H1 (cell line): ENCODE measurements at regions not wholly inside any gene's neighbourhood (a gene's known extent, or its start where the extent isn't known, plus 50 kb on each side); places are given as distances from the start of the nearest gene placed in this dataset.

ENCODE experiments used
- CTCF ChIA-PET: fragments of 300-600 bp; sonication (Branson Sonifier 250); formaldehyde crosslinking; loops from one replicate; lab custom pipeline; 2021; ENCODE audit not compliant: partially characterized antibody; lab: Charles Lee
- POLR2A ChIA-PET: fragments of 300-600 bp; sonication (Branson Sonifier 250); formaldehyde crosslinking; loops from one replicate; lab custom pipeline; 2021; ENCODE audit warnings: inconsistent platforms; ENCODE audit not compliant: partially characterized antibody; lab: Charles Lee
- DNase-seq, 2 experiments: peaks; one replicate each; pipeline versions ENCODE4 v3.0.0 to v3.0.0-alpha.2; 2010 to 2022; ENCODE audit warnings: low spot score in 2 of 2, low read depth in 1 of 2, mixed read lengths in 1 of 2
- FAIRE-seq: peaks from 2 replicates; lab custom pipeline; 2011; peaks lifted over from hg19 to GRCh38; lab: Jason Lieb, UNC
- H2AFZ ChIP-seq: 2 replicates; pipeline ENCODE4 v1.8.1; 2012; ENCODE audit warnings: low read length, inconsistent platforms
- H2AK5ac ChIP-seq: 2 replicates; pipeline ENCODE4 v1.6.1; 2013; ENCODE audit warnings: low read depth, low read length
- H2BK120ac ChIP-seq: replicated peaks from 2 replicates; pipeline ENCODE3; 2013; ENCODE audit warnings: low read depth, low read length, inconsistent platforms
- H2BK12ac ChIP-seq: 2 replicates; pipeline ENCODE4 v1.6.1; 2013; ENCODE audit warnings: low read depth, low read length
- H2BK15ac ChIP-seq: 2 replicates; pipeline ENCODE4 v1.6.1; 2013; ENCODE audit warnings: low read length
- H2BK20ac ChIP-seq: 2 replicates; pipeline ENCODE4 v1.6.1; 2013; ENCODE audit warnings: low read length
- H2BK5ac ChIP-seq: 2 replicates; pipeline ENCODE4 v1.6.1; 2013; ENCODE audit warnings: low read depth, low read length
- H3K14ac ChIP-seq: 2 replicates; pipeline ENCODE4 v1.6.1; 2013; ENCODE audit warnings: inconsistent platforms; ENCODE audit not compliant: insufficient read length
- H3K18ac ChIP-seq: 2 replicates; pipeline ENCODE4 v1.6.1; 2013; ENCODE audit warnings: low read length; ENCODE audit errors: extremely low read depth
- H3K23ac ChIP-seq: 2 replicates; pipeline ENCODE4 v1.6.1; 2013; ENCODE audit warnings: inconsistent platforms; ENCODE audit not compliant: insufficient read length
- H3K23me2 ChIP-seq: 2 replicates; pipeline ENCODE4 v1.6.1; 2013; ENCODE audit warnings: low read depth, low read length
- H3K27ac ChIP-seq: 2 replicates; pipeline ENCODE4 v1.6.1; 2011; ENCODE audit warnings: low read depth, low read length, inconsistent platforms
- H3K27me3 ChIP-seq, 4 experiments: replicated peaks in 1 of 4; 1 replicate in 1 of 4; 2 replicates in 3 of 4; pipeline versions ENCODE4 v1.6.1 to v1.8.1; 2011 to 2013; ENCODE audit warnings: low read length in 3 of 4, mild to moderate bottlenecking in 3 of 4, inconsistent platforms in 2 of 4, mixed read lengths in 2 of 4, moderate library complexity in 1 of 4; ENCODE audit not compliant: control insufficient read depth in 3 of 4, insufficient read depth in 3 of 4; ENCODE audit errors: extremely low read depth in 1 of 4
- H3K36me3 ChIP-seq, 4 experiments: 2 replicates each; pipeline versions ENCODE4 v1.6.1 to v1.8.1; 2011 to 2013; ENCODE audit warnings: mild to moderate bottlenecking in 4 of 4, low read length in 3 of 4, moderate library complexity in 2 of 4, control low read depth in 1 of 4, inconsistent platforms in 1 of 4; ENCODE audit not compliant: insufficient read depth in 4 of 4, control insufficient read depth in 2 of 4
- H3K4ac ChIP-seq: replicated peaks from 2 replicates; pipeline ENCODE3; 2013; ENCODE audit warnings: low read length, low read depth, mixed read lengths, inconsistent platforms; ENCODE audit not compliant: insufficient read length
- H3K4me1 ChIP-seq, 4 experiments: replicated peaks in 1 of 4; 1 replicate in 1 of 4; 2 replicates in 3 of 4; pipeline versions ENCODE4 v1.6.1 to v1.8.1; 2011 to 2013; ENCODE audit warnings: low read length in 3 of 4, inconsistent platforms in 2 of 4, mixed read lengths in 1 of 4; ENCODE audit not compliant: insufficient read depth in 4 of 4, control insufficient read depth in 3 of 4
- H3K4me2 ChIP-seq, 2 experiments: 2 replicates each; pipeline versions ENCODE4 v1.6.1 to v1.8.1; 2011 to 2013; ENCODE audit warnings: low read depth in 2 of 2, low read length in 2 of 2, control low read depth in 1 of 2, inconsistent platforms in 1 of 2, mild to moderate bottlenecking in 1 of 2; ENCODE audit not compliant: insufficient read depth in 1 of 2
- H3K4me3 ChIP-seq, 4 experiments: fragments of 200-600, 300-600 bp in 1 of 4; sonication (generic), shearing (Covaris generic), sonication (Bioruptor Twin) in 1 of 4; 2 replicates each; pipeline versions ENCODE4 v1.5.1 to v1.8.1; 2011 to 2016; ENCODE audit warnings: low read length in 4 of 4, low read depth in 3 of 4, control low read depth in 2 of 4, inconsistent platforms in 2 of 4, mild to moderate bottlenecking in 2 of 4, mixed read lengths in 1 of 4, moderate library complexity in 1 of 4; ENCODE audit not compliant: insufficient read depth in 2 of 4; ENCODE audit errors: extremely low read depth in 1 of 4
- H3K56ac ChIP-seq: replicated peaks from 2 replicates; pipeline ENCODE3; 2013; ENCODE audit warnings: low read depth, mild to moderate bottlenecking, mixed read lengths, low read length, inconsistent platforms; ENCODE audit not compliant: insufficient read length
- H3K79me1 ChIP-seq: 2 replicates; pipeline ENCODE4 v1.6.1; 2013; ENCODE audit warnings: low read depth, low read length, control low read depth
- H3K79me2 ChIP-seq, 2 experiments: 2 replicates each; pipeline versions ENCODE4 v1.6.1 to v1.8.1; 2012 to 2013; ENCODE audit warnings: low read length in 2 of 2, mild to moderate bottlenecking in 2 of 2, inconsistent platforms in 1 of 2; ENCODE audit not compliant: insufficient read depth in 2 of 2, control insufficient read depth in 1 of 2
- H3K9ac ChIP-seq, 4 experiments: replicated peaks in 1 of 4; 1 replicate in 1 of 4; 2 replicates in 3 of 4; pipeline versions ENCODE4 v1.6.1 to v1.8.1; 2011 to 2013; ENCODE audit warnings: low read depth in 3 of 4, low read length in 3 of 4, control low read depth in 2 of 4, mild to moderate bottlenecking in 2 of 4, moderate library complexity in 2 of 4, inconsistent platforms in 1 of 4; ENCODE audit errors: extremely low read depth in 1 of 4
- H3K9me3 ChIP-seq, 2 experiments: 2 replicates each; pipeline versions ENCODE4 v1.6.1 to v1.8.1; 2012 to 2013; ENCODE audit warnings: mild to moderate bottlenecking in 2 of 2, moderate library complexity in 2 of 2, control low read depth in 1 of 2, inconsistent platforms in 1 of 2, low read depth in 1 of 2, low read length in 1 of 2, mixed read lengths in 1 of 2; ENCODE audit not compliant: insufficient read depth in 2 of 2
- H4K20me1 ChIP-seq, 2 experiments: replicated peaks in 1 of 2; 2 replicates each; pipeline versions ENCODE3 to v1.8.1; 2011 to 2013; ENCODE audit warnings: inconsistent platforms in 2 of 2, low read length in 2 of 2, mild to moderate bottlenecking in 1 of 2; ENCODE audit not compliant: insufficient read depth in 2 of 2, control insufficient read depth in 1 of 2
- H4K5ac ChIP-seq: 2 replicates; pipeline ENCODE4 v1.6.1; 2013; ENCODE audit warnings: low read length, low read depth, mixed read lengths, inconsistent platforms; ENCODE audit not compliant: insufficient read length
- H4K8ac ChIP-seq: 2 replicates; pipeline ENCODE4 v1.8.0; 2013; ENCODE audit warnings: mild to moderate bottlenecking, moderate library complexity, low read length, inconsistent platforms; ENCODE audit not compliant: insufficient read depth; ENCODE audit errors: extremely low read depth
- H4K91ac ChIP-seq: replicated peaks from 2 replicates; pipeline ENCODE3; 2013; ENCODE audit warnings: low read length, mixed read lengths, inconsistent platforms; ENCODE audit not compliant: insufficient read length
- CBX8 ChIP-seq: fragments of 300-800, 300-1000 bp; sonication (generic); IDR thresholded peaks from 2 replicates; pipeline ENCODE4 v1.7.1; 2016; ENCODE audit warnings: low read depth, low read length, borderline replicate concordance
- NRF1 ChIP-seq: IDR thresholded peaks from 2 replicates; pipeline ENCODE4 v1.6.1; 2011; ENCODE audit warnings: mild to moderate bottlenecking, low read depth, low read length, improper control_type of control experiment
- POLR2AphosphoS5 ChIP-seq: IDR thresholded peaks from 2 replicates; pipeline ENCODE4 v1.6.1; 2011; ENCODE audit warnings: low read depth, low read length
- SP1 ChIP-seq: IDR thresholded peaks from 2 replicates; pipeline ENCODE4 v1.6.1; 2011; ENCODE audit warnings: low read depth, low read length
- TBP ChIP-seq: IDR thresholded peaks from 2 replicates; pipeline ENCODE4 v1.6.1; 2011; ENCODE audit warnings: low read depth, low read length, improper control_type of control experiment
- WGBS, 2 experiments: shearing (Covaris generic) in 1 of 2; methylation state at CpG; one replicate each; pipeline versions ENCODE4 v1.1.6 to v1.1.7; 2013 to 2015; ENCODE audit warnings: low lambda C conversion rate in 2 of 2, mixed read lengths in 2 of 2, inconsistent platforms in 1 of 2, low coverage in 1 of 2, missing lambda C conversion rate in 1 of 2; ENCODE audit not compliant: insufficient replicate concordance in 2 of 2, insufficient coverage in 1 of 2, insufficient read length in 1 of 2; ENCODE audit errors: extremely low coverage in 1 of 2, missing lambda C conversion rate in 1 of 2; 5-methylcytosine and 5-hydroxymethylcytosine counted together

- H2BK12ac ChIP-seq, result no peak overlapping the region
- H3K4me1 ChIP-seq, result no peaks in the 10 kb centered on the region
- peaks cover 11 to 19% of the 10 kb centered on the region in 2 experiments; a peak in 3 of 4 replicates for H3K9me3 ChIP-seq
- H3K18ac ChIP-seq, result no peak overlapping the region
- H4K5ac ChIP-seq, result no peak overlapping the region
- H3K79me2 ChIP-seq, result no peaks in the 10 kb centered on the region
- no peak overlapping the region for H2BK120ac ChIP-seq
- no peak overlapping the region for H2BK20ac ChIP-seq
- no peak overlapping the region for H4K8ac ChIP-seq
- 93% methylated on average over 3 of the region's 3 CpGs; no CpG with 5 or more reads in 1 of the 2 experiments for WGBS, 2 experiments
- no peaks in the 10 kb centered on the region for H3K79me1 ChIP-seq
- H2BK5ac ChIP-seq, result no peak overlapping the region
- H2BK15ac ChIP-seq, result no peak overlapping the region
- ChIA-PET POLR2A (no interaction called here), CTCF (interaction anchor here (0.6 kb wide), 1 partner anchor 887 kb away, joined by 3 read pairs; no protein-coding TSS in a partner anchor)
- H3K9ac ChIP-seq, result no peak overlapping the region
- no peak overlapping the region for H3K14ac ChIP-seq
- TF ChIP-seq TBP (no peak), NRF1 (no peak), CBX8 (no peak), POLR2AphosphoS5 (no peak), SP1 (no peak)
- H2AFZ ChIP-seq, result no peak overlapping the region
- no peaks in the 10 kb centered on the region for H3K36me3 ChIP-seq
- no peaks in the 10 kb centered on the region for H4K20me1 ChIP-seq
- H3K23me2 ChIP-seq, result no peaks in the 10 kb centered on the region
- H4K91ac ChIP-seq, result no peak overlapping the region
- H3K56ac ChIP-seq, result no peak overlapping the region
- H3K23ac ChIP-seq, result no peak overlapping the region
- no peak for FAIRE-seq
- no peak overlapping the region for H2AK5ac ChIP-seq
- H3K4ac ChIP-seq, result no peak overlapping the region
- H3K27me3 ChIP-seq, result no peaks in the 10 kb centered on the region
- H3K4me2 ChIP-seq, result no peak overlapping the region
- DNase-seq, result no peak
- H3K27ac ChIP-seq, result no peak overlapping the region
- no peak overlapping the region for H3K4me3 ChIP-seq
These were observed 121.3 kb upstream of the PAPPA2 start for GRCh38 chr1:176341656-176342055.
